HCT116 (cell line): ENCODE measurements at regions not wholly inside any gene's neighbourhood (a gene's known extent, or its start where the extent isn't known, plus 50 kb on each side); places are given as distances from the start of the nearest gene placed in this dataset.

Experiments
- ATAC-seq: fragments of 200-7000 bp; cut with Tn5 transposase; 2 replicates; pipeline ENCODE4 v1.9.1; 2020; ENCODE audit warnings: mild to moderate bottlenecking, moderate library complexity
- BruUV-seq: library from RNA; stranded (reverse); fragments of 400-500 nt; replicated peaks from 2 replicates; lab custom pipeline; 2021; lab: Mats Ljungman, UMichigan
- CTCF ChIA-PET: fragments of 300-600 bp; sonication (Branson Sonifier 250); formaldehyde crosslinking; loops from one replicate; lab custom pipeline; 2021; ENCODE audit warnings: antibody characterized with exemption; lab: Charles Lee
- POLR2A ChIA-PET: fragments of 300-600, 350-600 bp; sonication (Branson Sonifier 250); formaldehyde crosslinking; loops from one replicate; lab custom pipeline; 2021; ENCODE audit warnings: antibody characterized with exemption; lab: Charles Lee
- RAD21 ChIA-PET, 2 experiments: fragments of 300-600 bp; sonication (Branson Sonifier 250); formaldehyde crosslinking; loops; one replicate each; lab custom pipeline; 2023; ENCODE audit warnings: low total read pairs in 2 of 2; ENCODE audit not compliant: uncharacterized antibody in 2 of 2, unreplicated experiment in 2 of 2, low non-redundant PET in 1 of 2; lab: Charles Lee
- DNase-seq: peaks from one replicate; pipeline ENCODE4 v3.0.0-alpha.2; 2010; ENCODE audit warnings: low read depth, low spot score
- H2AFZ ChIP-seq: fragments of 200-600 bp; shearing (Covaris generic), sonication (generic); 2 replicates; pipeline ENCODE4 v1.6.1; 2017; ENCODE audit warnings: low read depth, mixed run types, mixed read lengths, antibody characterized with exemption, low read length; ENCODE audit not compliant: poor library complexity, severe bottlenecking
- H3K27ac ChIP-seq: 2 replicates; pipeline ENCODE4 v1.5.1; 2012; ENCODE audit warnings: low read depth, low read length
- H3K27me3 ChIP-seq: fragments of 200-600 bp; sonication (generic); 2 replicates; pipeline ENCODE4 v1.6.1; 2016; ENCODE audit warnings: mixed run types, low read length, mixed read lengths; ENCODE audit not compliant: insufficient read depth
- H3K36me3 ChIP-seq, 2 experiments: fragments of 200-500 bp in 1 of 2; fragments of 200-600 bp in 1 of 2; sonication (Bioruptor generic) in 1 of 2; sonication (generic) in 1 of 2; 2 replicates each; pipeline versions ENCODE4 v1.5.1 to v1.6.1; 2014 to 2016; ENCODE audit warnings: low read length in 2 of 2, inconsistent platforms in 1 of 2, mixed read lengths in 1 of 2, mixed run types in 1 of 2; ENCODE audit not compliant: insufficient read depth in 2 of 2, control insufficient read depth in 1 of 2
- H3K4me1 ChIP-seq, 2 experiments: fragments of 200-600 bp in 1 of 2; sonication (generic) in 1 of 2; 2 replicates each; pipeline versions ENCODE4 v1.5.1 to v1.6.1; 2012 to 2017; ENCODE audit warnings: low read length in 2 of 2, inconsistent platforms in 1 of 2, mild to moderate bottlenecking in 1 of 2, mixed read lengths in 1 of 2, mixed run types in 1 of 2, moderate library complexity in 1 of 2; ENCODE audit not compliant: insufficient read depth in 2 of 2, control insufficient read depth in 1 of 2
- H3K4me2 ChIP-seq: fragments of 200-600 bp; sonication (generic); 2 replicates; pipeline ENCODE4 v1.6.1; 2017; ENCODE audit warnings: mixed run types, low read length, mixed read lengths
- H3K4me3 ChIP-seq, 2 experiments: fragments of 200-600 bp in 1 of 2; sonication (generic) in 1 of 2; replicated peaks in 1 of 2; 2 replicates each; pipeline ENCODE4 v1.5.1; 2011 to 2016; ENCODE audit warnings: low read length in 2 of 2, control low read depth in 1 of 2, low read depth in 1 of 2, mild to moderate bottlenecking in 1 of 2, mixed read lengths in 1 of 2, mixed run types in 1 of 2
- H3K79me2 ChIP-seq: fragments of 200-600 bp; sonication (generic); 2 replicates; pipeline ENCODE4 v1.6.1; 2017; ENCODE audit warnings: mild to moderate bottlenecking, mixed run types, low read length, moderate library complexity, mixed read lengths; ENCODE audit not compliant: insufficient read depth
- H3K9ac ChIP-seq: fragments of 200-600 bp; sonication (generic); 2 replicates; pipeline ENCODE4 v1.6.1; 2016; ENCODE audit warnings: low read length, mixed read lengths
- H3K9me2 ChIP-seq: fragments of 200-600 bp; sonication (generic), shearing (Covaris generic); 2 replicates; pipeline ENCODE4 v1.6.1; 2017; ENCODE audit warnings: mixed run types, mild to moderate bottlenecking, moderate library complexity; ENCODE audit not compliant: insufficient read depth
- H3K9me3 ChIP-seq, 2 experiments: fragments of 200-500 bp in 1 of 2; fragments of 200-600 bp in 1 of 2; sonication (Bioruptor generic) in 1 of 2; sonication (generic) in 1 of 2; 2 replicates each; pipeline ENCODE4 v1.6.1; 2014 to 2017; ENCODE audit warnings: low read length in 2 of 2, mixed read lengths in 2 of 2, inconsistent platforms in 1 of 2, low read depth in 1 of 2, mild to moderate bottlenecking in 1 of 2, mixed run types in 1 of 2, moderate library complexity in 1 of 2; ENCODE audit not compliant: control insufficient read depth in 1 of 2, insufficient read depth in 1 of 2
- H4K20me1 ChIP-seq: fragments of 200-600 bp; sonication (generic), shearing (Covaris generic); 2 replicates; pipeline ENCODE4 v1.6.1; 2017; ENCODE audit warnings: mixed run types, mild to moderate bottlenecking, moderate library complexity; ENCODE audit not compliant: insufficient read depth
- ATF3 ChIP-seq: IDR thresholded peaks from 2 replicates; pipeline ENCODE4 v1.6.1; 2012
- CBX3 ChIP-seq: IDR thresholded peaks from 2 replicates; pipeline ENCODE4 v1.6.1; 2012; ENCODE audit warnings: low read depth
- CEBPB ChIP-seq: IDR thresholded peaks from 2 replicates; pipeline ENCODE4 v1.6.1; 2012; ENCODE audit warnings: low read depth
- EGR1 ChIP-seq: IDR thresholded peaks from 2 replicates; pipeline ENCODE4 v1.6.1; 2012; ENCODE audit warnings: low read depth
- ELF1 ChIP-seq: IDR thresholded peaks from 2 replicates; pipeline ENCODE4 v1.6.1; 2012; ENCODE audit warnings: low read depth, borderline replicate concordance
- EZH2 ChIP-seq: fragments of 200-600 bp; sonication (generic); IDR thresholded peaks from 2 replicates; pipeline ENCODE4 v1.6.1; 2017; ENCODE audit warnings: antibody characterized with exemption, mixed run types
- EZH2phosphoT487 ChIP-seq: fragments of 200-600 bp; IDR thresholded peaks from 2 replicates; pipeline ENCODE4 v1.6.1; 2018; ENCODE audit warnings: antibody characterized with exemption, borderline replicate concordance
- FOSL1 ChIP-seq: IDR thresholded peaks from 2 replicates; pipeline ENCODE4 v1.6.1; 2012; ENCODE audit warnings: low read depth
- JUND ChIP-seq: IDR thresholded peaks from 2 replicates; pipeline ENCODE4 v1.6.1; 2012
- MAX ChIP-seq: IDR thresholded peaks from 2 replicates; pipeline ENCODE4 v1.6.1; 2012
- POLR2A ChIP-seq: IDR thresholded peaks from 2 replicates; pipeline ENCODE4 v1.7.0; 2011; ENCODE audit warnings: borderline replicate concordance; ENCODE audit not compliant: insufficient read depth, insufficient read length; ENCODE audit errors: extremely low read depth
- POLR2AphosphoS5 ChIP-seq: IDR thresholded peaks from 2 replicates; pipeline ENCODE4 v1.6.1; 2011; ENCODE audit warnings: mild to moderate bottlenecking, low read depth, low read length, moderate library complexity
- RAD21 ChIP-seq: IDR thresholded peaks from 2 replicates; pipeline ENCODE4 v1.6.1; 2012; ENCODE audit warnings: low read depth, mild to moderate bottlenecking
- SP1 ChIP-seq: IDR thresholded peaks from 2 replicates; pipeline ENCODE4 v1.6.1; 2012; ENCODE audit warnings: low read depth
- SRF ChIP-seq: IDR thresholded peaks from 2 replicates; pipeline ENCODE4 v1.6.1; 2012; ENCODE audit warnings: low read depth
- TCF7L2 ChIP-seq: IDR thresholded peaks from 2 replicates; pipeline ENCODE4 v1.7.0; 2011; ENCODE audit warnings: borderline replicate concordance, inconsistent platforms; ENCODE audit not compliant: insufficient read depth, insufficient read length; ENCODE audit errors: extremely low read depth
- YY1 ChIP-seq: IDR thresholded peaks from 2 replicates; pipeline ENCODE4 v1.6.1; 2011; ENCODE audit warnings: low read length, low read depth, moderate library complexity, mild to moderate bottlenecking; ENCODE audit not compliant: insufficient replicate concordance; ENCODE audit errors: extremely low read depth
- ZFX ChIP-seq: fragments of 450-650 bp; IDR thresholded peaks from 2 replicates; pipeline ENCODE4 v1.6.1; 2017
- intact Hi-C: fragments of 100-400 bp; cut with micrococcal nuclease; formaldehyde crosslinking; loops from 2 replicates; pipeline ENCODE4 v1.10.0; 2022
- TF ChIP-seq, protein P1 (sequence below): IDR thresholded peaks from 2 replicates; pipeline ENCODE4 v1.6.1; 2011; ENCODE audit warnings: mild to moderate bottlenecking, low read length, moderate library complexity; ENCODE audit not compliant: insufficient replicate concordance; ENCODE audit errors: extremely low read depth
- TF ChIP-seq, protein P2 (sequence below), 3 experiments: fragments of 200-600 bp in 1 of 3; sonication (generic) in 1 of 3; IDR thresholded peaks in 2 of 3; conservative IDR thresholded peaks in 1 of 3; 2 replicates each; pipeline ENCODE4 v1.5.1; 2012 to 2017; ENCODE audit warnings: low read depth in 2 of 3, low read length in 2 of 3, antibody characterized with exemption in 1 of 3, borderline replicate concordance in 1 of 3, control low read depth in 1 of 3, mild to moderate bottlenecking in 1 of 3, mixed read lengths in 1 of 3, mixed run types in 1 of 3, moderate library complexity in 1 of 3; ENCODE audit not compliant: insufficient read depth in 1 of 3

GRCh38 chr11:109859045-109859724, 234.0 kb upstream of the ZC3H12C start:
- peak overlapping the region; percentile 84 for H3K27ac ChIP-seq
- intact Hi-C loops: no loop called here
- TF ChIP-seq YY1 (no peak), SRF (peak; percentile 82), CEBPB (peak; percentile 68), POLR2AphosphoS5 (0 out of 2 replicates have a peak, but pooled peaks have one; percentile 35), SP1 (peak; percentile 96), JUND (peak; percentile 98), EGR1 (peak; percentile 33; the same call in 1 of the 2 replicates), EZH2 (no peak), RAD21 (no peak), EZH2phosphoT487 (no peak), CBX3 (peak; percentile 94), TCF7L2 (peak; percentile 98), FOSL1 (peak; percentile 96), ELF1 (no peak; the same call in 1 of the 2 replicates), MAX (peak; percentile 51), ZFX (no peak), POLR2A (no peak), ATF3 (0 out of 2 replicates have a peak, but pooled peaks have one; percentile 39)
- TF ChIP-seq, protein P1, sequence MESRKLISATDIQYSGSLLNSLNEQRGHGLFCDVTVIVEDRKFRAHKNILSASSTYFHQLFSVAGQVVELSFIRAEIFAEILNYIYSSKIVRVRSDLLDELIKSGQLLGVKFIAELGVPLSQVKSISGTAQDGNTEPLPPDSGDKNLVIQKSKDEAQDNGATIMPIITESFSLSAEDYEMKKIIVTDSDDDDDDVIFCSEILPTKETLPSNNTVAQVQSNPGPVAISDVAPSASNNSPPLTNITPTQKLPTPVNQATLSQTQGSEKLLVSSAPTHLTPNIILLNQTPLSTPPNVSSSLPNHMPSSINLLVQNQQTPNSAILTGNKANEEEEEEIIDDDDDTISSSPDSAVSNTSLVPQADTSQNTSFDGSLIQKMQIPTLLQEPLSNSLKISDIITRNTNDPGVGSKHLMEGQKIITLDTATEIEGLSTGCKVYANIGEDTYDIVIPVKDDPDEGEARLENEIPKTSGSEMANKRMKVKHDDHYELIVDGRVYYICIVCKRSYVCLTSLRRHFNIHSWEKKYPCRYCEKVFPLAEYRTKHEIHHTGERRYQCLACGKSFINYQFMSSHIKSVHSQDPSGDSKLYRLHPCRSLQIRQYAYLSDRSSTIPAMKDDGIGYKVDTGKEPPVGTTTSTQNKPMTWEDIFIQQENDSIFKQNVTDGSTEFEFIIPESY: no peak
- TF ChIP-seq, protein P2, sequence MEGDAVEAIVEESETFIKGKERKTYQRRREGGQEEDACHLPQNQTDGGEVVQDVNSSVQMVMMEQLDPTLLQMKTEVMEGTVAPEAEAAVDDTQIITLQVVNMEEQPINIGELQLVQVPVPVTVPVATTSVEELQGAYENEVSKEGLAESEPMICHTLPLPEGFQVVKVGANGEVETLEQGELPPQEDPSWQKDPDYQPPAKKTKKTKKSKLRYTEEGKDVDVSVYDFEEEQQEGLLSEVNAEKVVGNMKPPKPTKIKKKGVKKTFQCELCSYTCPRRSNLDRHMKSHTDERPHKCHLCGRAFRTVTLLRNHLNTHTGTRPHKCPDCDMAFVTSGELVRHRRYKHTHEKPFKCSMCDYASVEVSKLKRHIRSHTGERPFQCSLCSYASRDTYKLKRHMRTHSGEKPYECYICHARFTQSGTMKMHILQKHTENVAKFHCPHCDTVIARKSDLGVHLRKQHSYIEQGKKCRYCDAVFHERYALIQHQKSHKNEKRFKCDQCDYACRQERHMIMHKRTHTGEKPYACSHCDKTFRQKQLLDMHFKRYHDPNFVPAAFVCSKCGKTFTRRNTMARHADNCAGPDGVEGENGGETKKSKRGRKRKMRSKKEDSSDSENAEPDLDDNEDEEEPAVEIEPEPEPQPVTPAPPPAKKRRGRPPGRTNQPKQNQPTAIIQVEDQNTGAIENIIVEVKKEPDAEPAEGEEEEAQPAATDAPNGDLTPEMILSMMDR (IDR thresholded peaks at IDR 0.05 in 2 of 3, conservative IDR thresholded peaks at IDR 0.05 in 1 of 3; ENCODE audit: borderline replicate concordance in 1 of 3, insufficient read depth in 1 of 3, low read depth in 2 of 3, low read length in 2 of 3): no peak

More at GRCh38 chr11:109859045-109859724, 234.0 kb upstream of the ZC3H12C start:
- CTCF ChIA-PET: interaction anchor here (1.8 kb wide), 1 partner anchor 80 kb away, joined by 6 read pairs; no protein-coding TSS in a partner anchor
- POLR2A ChIA-PET: no interaction called here
- Histone ChIP-seq H2AFZ (peak overlapping the region; percentile 15), H3K36me3 (no peaks in the 10 kb centered on the region), H3K79me2 (no peaks in the 10 kb centered on the region), H3K27me3 (no peaks in the 10 kb centered on the region), H3K9me2 (no peaks in the 10 kb centered on the region), H3K4me2 (peak overlapping the region; percentile 52), H4K20me1 (no peaks in the 10 kb centered on the region), H3K4me3 (peak overlapping the region in 1 of 2 experiments; percentile 2; a peak in 1 of 4 replicates), H3K4me1 (peaks cover 26 to 66% of the 10 kb centered on the region in 2 experiments), H3K9ac (peak overlapping the region; percentile 32), H3K9me3 (no peaks in the 10 kb centered on the region)
- no TSS peak for BruUV-seq
- ATAC-seq (peak; percentile 86), DNase-seq (peak; percentile 95)
- RAD21 ChIA-PET: no interaction called here
